ENCODE measurements at regions not wholly inside any gene's neighbourhood (a gene's known extent, or its start where the extent isn't known, plus 50 kb on each side); places are given as distances from the start of the nearest gene placed in this dataset.

- TF ChIP-seq, protein P1, sequence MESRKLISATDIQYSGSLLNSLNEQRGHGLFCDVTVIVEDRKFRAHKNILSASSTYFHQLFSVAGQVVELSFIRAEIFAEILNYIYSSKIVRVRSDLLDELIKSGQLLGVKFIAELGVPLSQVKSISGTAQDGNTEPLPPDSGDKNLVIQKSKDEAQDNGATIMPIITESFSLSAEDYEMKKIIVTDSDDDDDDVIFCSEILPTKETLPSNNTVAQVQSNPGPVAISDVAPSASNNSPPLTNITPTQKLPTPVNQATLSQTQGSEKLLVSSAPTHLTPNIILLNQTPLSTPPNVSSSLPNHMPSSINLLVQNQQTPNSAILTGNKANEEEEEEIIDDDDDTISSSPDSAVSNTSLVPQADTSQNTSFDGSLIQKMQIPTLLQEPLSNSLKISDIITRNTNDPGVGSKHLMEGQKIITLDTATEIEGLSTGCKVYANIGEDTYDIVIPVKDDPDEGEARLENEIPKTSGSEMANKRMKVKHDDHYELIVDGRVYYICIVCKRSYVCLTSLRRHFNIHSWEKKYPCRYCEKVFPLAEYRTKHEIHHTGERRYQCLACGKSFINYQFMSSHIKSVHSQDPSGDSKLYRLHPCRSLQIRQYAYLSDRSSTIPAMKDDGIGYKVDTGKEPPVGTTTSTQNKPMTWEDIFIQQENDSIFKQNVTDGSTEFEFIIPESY (IDR thresholded peaks at IDR 0.05; ENCODE audit: extremely low read depth, insufficient replicate concordance, low read length) = no peak
Observed at GRCh38 chr9:120289098-120289497, 290.9 kb downstream of the CDK5RAP2 start (continued).

DNA sequence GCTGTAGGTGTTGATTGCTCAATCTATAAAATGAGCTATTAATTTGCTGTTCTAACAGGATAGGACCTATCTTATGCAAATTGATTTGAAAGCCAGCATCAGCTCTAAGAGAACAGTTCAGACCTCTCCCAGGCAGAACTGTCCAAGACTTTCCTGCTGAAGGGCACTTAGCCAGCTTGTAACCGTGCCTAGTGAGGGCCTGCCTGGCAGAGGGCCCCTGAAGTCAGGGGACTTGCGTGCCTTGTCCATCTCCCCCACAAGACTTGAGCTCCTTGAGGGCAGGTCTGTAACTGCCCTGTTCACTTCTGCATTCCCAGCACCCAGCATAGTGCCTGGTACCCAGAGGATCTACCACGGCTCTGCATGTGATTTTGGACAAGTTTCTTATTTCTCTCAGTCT, 293.4 kb downstream of the CDK5RAP2 start:
- H3K27ac ChIP-seq (ENCODE audit: low read depth, low read length) = no peak overlapping the region
- POLR2A ChIA-PET = no interaction called here
- no peaks in the 10 kb centered on the region for H3K9me3 ChIP-seq (ENCODE audit: control insufficient read depth in 1 of 2, insufficient read depth in 1 of 2, low read depth in 1 of 2, low read length in 2 of 2)
- H4K20me1 ChIP-seq (ENCODE audit: insufficient read depth) = no peaks in the 10 kb centered on the region
- no TSS peak for BruUV-seq (replicated peaks)
- no peak overlapping the region for H2AFZ ChIP-seq (ENCODE audit: low read depth, low read length, poor library complexity, severe bottlenecking)
- ATAC-seq = no peak
- no peaks in the 10 kb centered on the region for H3K36me3 ChIP-seq (ENCODE audit: control insufficient read depth in 1 of 2, insufficient read depth in 2 of 2, low read length in 2 of 2)
- peaks cover 5% of the 10 kb centered on the region; the same call in 1 of the 2 replicates for H3K27me3 ChIP-seq (ENCODE audit: insufficient read depth, low read length)
- RAD21 ChIA-PET (ENCODE audit: low non-redundant PET in 1 of 2, low total read pairs in 2 of 2, uncharacterized antibody in 2 of 2, unreplicated experiment in 2 of 2) = no interaction called here
- no peaks in the 10 kb centered on the region for H3K79me2 ChIP-seq (ENCODE audit: insufficient read depth, low read length)
- no peaks in the 10 kb centered on the region for H3K4me1 ChIP-seq (ENCODE audit: control insufficient read depth in 1 of 2, insufficient read depth in 2 of 2, low read length in 2 of 2)
- H3K4me2 ChIP-seq (ENCODE audit: low read length) = no peak overlapping the region
- no peaks in the 10 kb centered on the region for H3K9me2 ChIP-seq (ENCODE audit: insufficient read depth)
- no peak overlapping the region for H3K9ac ChIP-seq (ENCODE audit: low read length)
- intact Hi-C loops (cut with micrococcal nuclease) = no loop called here
- CTCF ChIA-PET = no interaction called here
- no peak overlapping the region for H3K4me3 ChIP-seq (replicated peaks in 1 of 2; ENCODE audit: low read depth in 1 of 2, low read length in 2 of 2)
- DNase-seq (ENCODE audit: low read depth, low spot score) = no peak
- TF ChIP-seq CBX3 (IDR thresholded peaks at IDR 0.05; ENCODE audit: low read depth) (no peak), JUND (IDR thresholded peaks at IDR 0.05) (no peak), POLR2AphosphoS5 (IDR thresholded peaks at IDR 0.05; ENCODE audit: low read depth, low read length) (no peak), EZH2phosphoT487 (IDR thresholded peaks at IDR 0.05; ENCODE audit: borderline replicate concordance) (no peak), SP1 (IDR thresholded peaks at IDR 0.05; ENCODE audit: low read depth) (no peak), EGR1 (IDR thresholded peaks at IDR 0.05; ENCODE audit: low read depth) (no peak), FOSL1 (IDR thresholded peaks at IDR 0.05; ENCODE audit: low read depth) (no peak), ZFX (IDR thresholded peaks at IDR 0.05) (no peak), ZNF274 (IDR thresholded peaks at IDR 0.05; ENCODE audit: low read depth, low read length) (no peak), SIN3A (IDR thresholded peaks at IDR 0.05; ENCODE audit: low read depth) (no peak), YY1 (IDR thresholded peaks at IDR 0.05; ENCODE audit: extremely low read depth, insufficient replicate concordance, low read depth, low read length) (no peak)
- TF ChIP-seq, protein P1 (IDR thresholded peaks at IDR 0.05; ENCODE audit: extremely low read depth, insufficient replicate concordance, low read length) = no peak
- TF ChIP-seq, protein P2, sequence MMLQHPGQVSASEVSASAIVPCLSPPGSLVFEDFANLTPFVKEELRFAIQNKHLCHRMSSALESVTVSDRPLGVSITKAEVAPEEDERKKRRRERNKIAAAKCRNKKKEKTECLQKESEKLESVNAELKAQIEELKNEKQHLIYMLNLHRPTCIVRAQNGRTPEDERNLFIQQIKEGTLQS (IDR thresholded peaks at IDR 0.05) = no peak
- TF ChIP-seq, protein P3, sequence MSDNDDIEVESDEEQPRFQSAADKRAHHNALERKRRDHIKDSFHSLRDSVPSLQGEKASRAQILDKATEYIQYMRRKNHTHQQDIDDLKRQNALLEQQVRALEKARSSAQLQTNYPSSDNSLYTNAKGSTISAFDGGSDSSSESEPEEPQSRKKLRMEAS (IDR thresholded peaks at IDR 0.05) = no peak
- TF ChIP-seq, protein P4, sequence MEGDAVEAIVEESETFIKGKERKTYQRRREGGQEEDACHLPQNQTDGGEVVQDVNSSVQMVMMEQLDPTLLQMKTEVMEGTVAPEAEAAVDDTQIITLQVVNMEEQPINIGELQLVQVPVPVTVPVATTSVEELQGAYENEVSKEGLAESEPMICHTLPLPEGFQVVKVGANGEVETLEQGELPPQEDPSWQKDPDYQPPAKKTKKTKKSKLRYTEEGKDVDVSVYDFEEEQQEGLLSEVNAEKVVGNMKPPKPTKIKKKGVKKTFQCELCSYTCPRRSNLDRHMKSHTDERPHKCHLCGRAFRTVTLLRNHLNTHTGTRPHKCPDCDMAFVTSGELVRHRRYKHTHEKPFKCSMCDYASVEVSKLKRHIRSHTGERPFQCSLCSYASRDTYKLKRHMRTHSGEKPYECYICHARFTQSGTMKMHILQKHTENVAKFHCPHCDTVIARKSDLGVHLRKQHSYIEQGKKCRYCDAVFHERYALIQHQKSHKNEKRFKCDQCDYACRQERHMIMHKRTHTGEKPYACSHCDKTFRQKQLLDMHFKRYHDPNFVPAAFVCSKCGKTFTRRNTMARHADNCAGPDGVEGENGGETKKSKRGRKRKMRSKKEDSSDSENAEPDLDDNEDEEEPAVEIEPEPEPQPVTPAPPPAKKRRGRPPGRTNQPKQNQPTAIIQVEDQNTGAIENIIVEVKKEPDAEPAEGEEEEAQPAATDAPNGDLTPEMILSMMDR (IDR thresholded peaks at IDR 0.05 in 2 of 3, conservative IDR thresholded peaks at IDR 0.05 in 1 of 3; ENCODE audit: borderline replicate concordance in 1 of 3, insufficient read depth in 1 of 3, low read depth in 2 of 3, low read length in 2 of 3) = no peak
- TF ChIP-seq, protein P5, sequence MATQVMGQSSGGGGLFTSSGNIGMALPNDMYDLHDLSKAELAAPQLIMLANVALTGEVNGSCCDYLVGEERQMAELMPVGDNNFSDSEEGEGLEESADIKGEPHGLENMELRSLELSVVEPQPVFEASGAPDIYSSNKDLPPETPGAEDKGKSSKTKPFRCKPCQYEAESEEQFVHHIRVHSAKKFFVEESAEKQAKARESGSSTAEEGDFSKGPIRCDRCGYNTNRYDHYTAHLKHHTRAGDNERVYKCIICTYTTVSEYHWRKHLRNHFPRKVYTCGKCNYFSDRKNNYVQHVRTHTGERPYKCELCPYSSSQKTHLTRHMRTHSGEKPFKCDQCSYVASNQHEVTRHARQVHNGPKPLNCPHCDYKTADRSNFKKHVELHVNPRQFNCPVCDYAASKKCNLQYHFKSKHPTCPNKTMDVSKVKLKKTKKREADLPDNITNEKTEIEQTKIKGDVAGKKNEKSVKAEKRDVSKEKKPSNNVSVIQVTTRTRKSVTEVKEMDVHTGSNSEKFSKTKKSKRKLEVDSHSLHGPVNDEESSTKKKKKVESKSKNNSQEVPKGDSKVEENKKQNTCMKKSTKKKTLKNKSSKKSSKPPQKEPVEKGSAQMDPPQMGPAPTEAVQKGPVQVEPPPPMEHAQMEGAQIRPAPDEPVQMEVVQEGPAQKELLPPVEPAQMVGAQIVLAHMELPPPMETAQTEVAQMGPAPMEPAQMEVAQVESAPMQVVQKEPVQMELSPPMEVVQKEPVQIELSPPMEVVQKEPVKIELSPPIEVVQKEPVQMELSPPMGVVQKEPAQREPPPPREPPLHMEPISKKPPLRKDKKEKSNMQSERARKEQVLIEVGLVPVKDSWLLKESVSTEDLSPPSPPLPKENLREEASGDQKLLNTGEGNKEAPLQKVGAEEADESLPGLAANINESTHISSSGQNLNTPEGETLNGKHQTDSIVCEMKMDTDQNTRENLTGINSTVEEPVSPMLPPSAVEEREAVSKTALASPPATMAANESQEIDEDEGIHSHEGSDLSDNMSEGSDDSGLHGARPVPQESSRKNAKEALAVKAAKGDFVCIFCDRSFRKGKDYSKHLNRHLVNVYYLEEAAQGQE (IDR thresholded peaks at IDR 0.05; ENCODE audit: low read depth) = no peak

Data from HCT116 (cell line).